ENCODE measurements at regions not wholly inside any gene's neighbourhood (a gene's known extent, or its start where the extent isn't known, plus 50 kb on each side); places are given as distances from the start of the nearest gene placed in this dataset.

DNA sequence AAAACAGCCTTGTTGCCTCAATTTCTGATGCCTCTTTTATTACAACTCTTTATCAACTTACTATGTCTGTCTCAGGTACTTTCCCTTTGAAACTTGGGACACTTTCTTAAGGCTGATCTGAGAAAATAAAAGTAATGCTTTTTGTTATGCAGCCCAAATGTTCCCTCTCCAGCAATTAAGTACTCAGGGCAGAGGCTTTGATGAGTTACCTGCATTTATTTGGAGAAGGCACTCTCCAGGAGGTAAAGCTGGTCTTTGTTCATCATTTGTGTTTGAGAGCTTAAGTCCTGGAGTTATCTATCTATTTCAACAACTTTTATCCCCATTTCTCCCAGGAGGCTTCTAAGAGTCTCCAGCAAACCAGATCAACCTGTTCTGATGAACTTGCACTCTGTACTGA, 259.2 kb downstream of the ASXL3 start:
- no peak for TF ChIP-seq SUZ12 (IDR thresholded peaks at IDR 0.05; ENCODE audit: extremely low read depth, insufficient read depth, insufficient read length)
- no peak for TF ChIP-seq YY1 (IDR thresholded peaks at IDR 0.05; ENCODE audit: insufficient read depth, insufficient read length)
- TF ChIP-seq ZNF274 (IDR thresholded peaks at IDR 0.05; ENCODE audit: low read depth, low read length), result no peak
- no peaks in the 10 kb centered on the region for H3K36me3 ChIP-seq (ENCODE audit: insufficient read depth, insufficient read length, low read length)
- no peaks in the 10 kb centered on the region for H3K9me3 ChIP-seq (ENCODE audit: insufficient read depth, low read length)
- DNase-seq (ENCODE audit: low read depth, low spot score), result no peak
- H3K4me1 ChIP-seq (ENCODE audit: insufficient read depth, insufficient read length), result peaks cover 2% of the 10 kb centered on the region
- H3K9ac ChIP-seq (ENCODE audit: insufficient read length, low read depth), result no peak overlapping the region
- no peak overlapping the region for H3K4me3 ChIP-seq (ENCODE audit: insufficient read length, low read depth)
- H3K27me3 ChIP-seq (ENCODE audit: insufficient read depth, insufficient read length), result no peaks in the 10 kb centered on the region

DNA sequence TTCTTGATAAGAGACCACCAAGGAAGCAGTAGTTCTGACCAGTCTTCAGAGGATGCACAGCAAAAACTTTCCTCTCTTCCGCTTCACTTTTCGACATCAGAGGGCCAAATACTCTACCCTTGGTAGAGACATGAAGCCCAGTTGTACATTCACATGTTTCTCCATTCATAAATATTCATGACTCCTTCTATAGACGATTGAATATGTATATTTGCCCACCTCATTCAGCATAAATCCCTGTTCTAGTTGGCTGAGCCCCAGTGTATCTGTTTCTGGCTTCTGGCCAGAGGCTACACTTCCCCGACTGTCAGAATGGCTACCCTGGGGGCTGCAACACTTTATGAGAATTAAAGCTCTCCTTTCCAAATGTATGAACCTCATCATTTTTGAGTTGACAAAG, 258.5 kb downstream of the ASXL3 start:
- no peaks in the 10 kb centered on the region for H3K27me3 ChIP-seq (ENCODE audit: insufficient read depth, insufficient read length)
- H3K9me3 ChIP-seq (ENCODE audit: insufficient read depth, low read length), result no peaks in the 10 kb centered on the region
- no peak for DNase-seq (ENCODE audit: low read depth, low spot score)
- no peak overlapping the region for H3K4me3 ChIP-seq (ENCODE audit: insufficient read length, low read depth)
- no peak for TF ChIP-seq ZNF274 (IDR thresholded peaks at IDR 0.05; ENCODE audit: low read depth, low read length)
- TF ChIP-seq YY1 (IDR thresholded peaks at IDR 0.05; ENCODE audit: insufficient read depth, insufficient read length), result no peak
- TF ChIP-seq SUZ12 (IDR thresholded peaks at IDR 0.05; ENCODE audit: extremely low read depth, insufficient read depth, insufficient read length), result no peak
- H3K4me1 ChIP-seq (ENCODE audit: insufficient read depth, insufficient read length), result peaks cover 2% of the 10 kb centered on the region
- H3K36me3 ChIP-seq (ENCODE audit: insufficient read depth, insufficient read length, low read length), result no peaks in the 10 kb centered on the region
- no peak overlapping the region for H3K9ac ChIP-seq (ENCODE audit: insufficient read length, low read depth)

DNA sequence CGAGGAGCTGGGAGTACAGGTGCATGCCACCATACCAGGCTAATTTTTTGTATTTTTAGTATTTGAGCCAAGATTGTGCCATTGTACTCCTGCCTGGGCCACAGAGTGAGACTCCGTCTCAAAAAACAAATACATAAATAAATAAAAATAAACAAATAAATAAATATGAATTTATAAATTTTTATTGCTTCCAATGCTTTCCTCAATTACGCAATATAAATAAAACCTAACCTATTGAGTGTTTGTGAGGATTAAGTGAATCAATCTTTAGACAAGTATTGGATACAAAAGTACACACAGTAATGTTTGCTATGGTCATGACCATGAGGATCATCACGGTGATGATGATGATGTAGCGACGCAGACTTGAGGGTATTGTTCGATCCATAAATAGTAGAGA, 257.4 kb downstream of the ASXL3 start:
- Histone ChIP-seq H3K9ac (ENCODE audit: insufficient read length, low read depth) (no peak overlapping the region), H3K27me3 (ENCODE audit: insufficient read depth, insufficient read length) (no peaks in the 10 kb centered on the region), H3K36me3 (ENCODE audit: insufficient read depth, insufficient read length, low read length) (no peaks in the 10 kb centered on the region), H3K9me3 (ENCODE audit: insufficient read depth, low read length) (no peaks in the 10 kb centered on the region), H3K4me3 (ENCODE audit: insufficient read length, low read depth) (no peak overlapping the region), H3K4me1 (ENCODE audit: insufficient read depth, insufficient read length) (no peaks in the 10 kb centered on the region)
- DNase-seq (ENCODE audit: low read depth, low spot score), result no peak
- TF ChIP-seq SUZ12 (IDR thresholded peaks at IDR 0.05; ENCODE audit: extremely low read depth, insufficient read depth, insufficient read length) (no peak), YY1 (IDR thresholded peaks at IDR 0.05; ENCODE audit: insufficient read depth, insufficient read length) (no peak), ZNF274 (IDR thresholded peaks at IDR 0.05; ENCODE audit: low read depth, low read length) (no peak)

DNA sequence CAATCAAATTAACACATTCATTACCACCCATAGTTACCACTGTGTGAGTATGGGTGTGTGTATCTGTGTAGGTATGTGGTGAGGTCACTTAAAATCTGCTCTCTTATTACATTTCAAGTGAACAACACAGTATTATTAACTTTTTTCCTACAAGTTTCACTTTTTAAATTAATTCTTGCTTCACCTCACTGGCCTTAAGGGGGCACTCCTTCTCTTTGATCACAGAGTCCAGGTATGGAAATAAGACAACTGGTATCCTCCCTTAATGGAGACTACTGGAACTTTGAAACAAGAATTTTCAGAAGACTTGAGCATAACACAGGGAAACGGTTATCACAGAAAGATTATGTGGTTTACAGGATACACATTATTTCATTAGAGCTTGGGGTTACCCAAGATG, 255.8 kb downstream of the ASXL3 start:
- Histone ChIP-seq H3K4me1 (ENCODE audit: insufficient read depth, insufficient read length) (no peaks in the 10 kb centered on the region), H3K27me3 (ENCODE audit: insufficient read depth, insufficient read length) (no peaks in the 10 kb centered on the region), H3K9ac (ENCODE audit: insufficient read length, low read depth) (no peak overlapping the region), H3K36me3 (ENCODE audit: insufficient read depth, insufficient read length, low read length) (no peaks in the 10 kb centered on the region), H3K9me3 (ENCODE audit: insufficient read depth, low read length) (no peaks in the 10 kb centered on the region), H3K4me3 (ENCODE audit: insufficient read length, low read depth) (no peak overlapping the region)
- TF ChIP-seq SUZ12 (IDR thresholded peaks at IDR 0.05; ENCODE audit: extremely low read depth, insufficient read depth, insufficient read length), result no peak
- TF ChIP-seq YY1 (IDR thresholded peaks at IDR 0.05; ENCODE audit: insufficient read depth, insufficient read length), result no peak
- TF ChIP-seq ZNF274 (IDR thresholded peaks at IDR 0.05; ENCODE audit: low read depth, low read length), result no peak
- DNase-seq (ENCODE audit: low read depth, low spot score), result no peak

DNA sequence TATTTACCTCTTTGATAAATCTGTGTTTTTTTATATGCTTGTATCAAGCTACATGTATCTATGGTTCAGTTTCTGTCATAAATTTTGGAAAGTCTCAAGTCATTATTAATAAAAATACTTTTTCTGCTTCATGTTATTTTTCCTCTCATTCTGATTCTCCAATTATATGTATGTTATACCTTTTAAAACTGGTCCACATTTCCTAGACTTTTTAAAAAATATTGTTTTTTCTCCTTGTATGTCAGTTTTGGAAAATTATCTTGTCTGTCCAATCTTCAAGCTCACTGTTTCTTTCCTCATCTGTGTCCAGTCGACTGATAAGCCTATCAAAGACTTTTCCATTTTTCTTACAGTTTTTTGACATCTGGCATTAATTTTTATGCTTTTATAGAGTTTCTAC, 253.4 kb downstream of the ASXL3 start:
- no peaks in the 10 kb centered on the region for H3K27me3 ChIP-seq (ENCODE audit: insufficient read depth, insufficient read length)
- no peak overlapping the region for H3K9ac ChIP-seq (ENCODE audit: insufficient read length, low read depth)
- DNase-seq (ENCODE audit: low read depth, low spot score), result no peak
- H3K4me3 ChIP-seq (ENCODE audit: insufficient read length, low read depth), result no peak overlapping the region
- H3K4me1 ChIP-seq (ENCODE audit: insufficient read depth, insufficient read length), result no peaks in the 10 kb centered on the region
- H3K36me3 ChIP-seq (ENCODE audit: insufficient read depth, insufficient read length, low read length), result no peaks in the 10 kb centered on the region
- TF ChIP-seq ZNF274 (IDR thresholded peaks at IDR 0.05; ENCODE audit: low read depth, low read length) (no peak), SUZ12 (IDR thresholded peaks at IDR 0.05; ENCODE audit: extremely low read depth, insufficient read depth, insufficient read length) (no peak), YY1 (IDR thresholded peaks at IDR 0.05; ENCODE audit: insufficient read depth, insufficient read length) (no peak)
- no peaks in the 10 kb centered on the region for H3K9me3 ChIP-seq (ENCODE audit: insufficient read depth, low read length)

DNA sequence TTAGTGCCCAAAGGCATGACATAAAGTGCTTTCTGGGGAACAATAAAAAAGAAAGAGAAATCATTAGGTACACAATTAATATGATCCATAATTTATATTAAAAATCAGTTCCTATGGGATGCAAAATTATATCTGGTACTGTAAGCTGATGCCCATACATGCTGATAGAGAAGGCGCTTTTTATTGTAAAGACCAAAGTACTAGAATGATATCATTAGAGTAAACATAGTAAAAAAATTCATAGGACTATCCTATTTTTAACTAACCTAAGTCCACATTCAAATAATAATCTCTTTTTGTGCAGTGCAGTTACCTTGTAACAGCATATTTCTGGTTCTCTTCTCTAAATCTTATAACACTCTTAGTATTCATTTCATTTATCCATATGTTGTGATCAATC, 252.2 kb downstream of the ASXL3 start:
- Histone ChIP-seq H3K4me3 (ENCODE audit: insufficient read length, low read depth) (no peak overlapping the region), H3K9ac (ENCODE audit: insufficient read length, low read depth) (no peak overlapping the region), H3K9me3 (ENCODE audit: insufficient read depth, low read length) (no peaks in the 10 kb centered on the region), H3K27me3 (ENCODE audit: insufficient read depth, insufficient read length) (no peaks in the 10 kb centered on the region), H3K4me1 (ENCODE audit: insufficient read depth, insufficient read length) (no peaks in the 10 kb centered on the region), H3K36me3 (ENCODE audit: insufficient read depth, insufficient read length, low read length) (no peaks in the 10 kb centered on the region)
- DNase-seq (ENCODE audit: low read depth, low spot score), result no peak
- TF ChIP-seq YY1 (IDR thresholded peaks at IDR 0.05; ENCODE audit: insufficient read depth, insufficient read length) (no peak), ZNF274 (IDR thresholded peaks at IDR 0.05; ENCODE audit: low read depth, low read length) (no peak)

DNA sequence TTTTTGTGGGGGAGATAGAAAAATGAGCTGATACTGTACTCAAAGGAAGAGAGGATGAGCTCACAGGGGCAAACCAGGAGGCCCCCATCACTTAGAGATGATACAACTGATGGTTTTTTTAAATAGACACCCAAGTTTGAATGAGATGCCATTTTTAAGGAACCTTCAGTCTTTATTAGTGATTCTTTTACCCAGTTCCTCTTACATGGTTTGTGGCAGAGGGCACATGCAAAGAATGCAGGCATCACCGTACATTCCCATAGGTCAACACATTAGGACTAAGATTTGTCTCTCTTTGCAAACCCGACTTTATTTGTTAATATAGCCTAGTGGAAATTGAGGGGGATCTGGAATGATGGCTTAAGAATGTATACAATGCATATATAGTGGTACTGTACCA, 250.9 kb downstream of the ASXL3 start:
- H3K4me3 ChIP-seq (ENCODE audit: insufficient read length, low read depth), result no peak overlapping the region
- no peaks in the 10 kb centered on the region for H3K4me1 ChIP-seq (ENCODE audit: insufficient read depth, insufficient read length)
- no peaks in the 10 kb centered on the region for H3K36me3 ChIP-seq (ENCODE audit: insufficient read depth, insufficient read length, low read length)
- no peak for TF ChIP-seq ZNF274 (IDR thresholded peaks at IDR 0.05; ENCODE audit: low read depth, low read length)
- TF ChIP-seq SUZ12 (IDR thresholded peaks at IDR 0.05; ENCODE audit: extremely low read depth, insufficient read depth, insufficient read length), result no peak
- no peak for TF ChIP-seq YY1 (IDR thresholded peaks at IDR 0.05; ENCODE audit: insufficient read depth, insufficient read length)
- no peaks in the 10 kb centered on the region for H3K9me3 ChIP-seq (ENCODE audit: insufficient read depth, low read length)
- no peak overlapping the region for H3K9ac ChIP-seq (ENCODE audit: insufficient read length, low read depth)
- DNase-seq (ENCODE audit: low read depth, low spot score), result no peak
- no peaks in the 10 kb centered on the region for H3K27me3 ChIP-seq (ENCODE audit: insufficient read depth, insufficient read length)

DNA sequence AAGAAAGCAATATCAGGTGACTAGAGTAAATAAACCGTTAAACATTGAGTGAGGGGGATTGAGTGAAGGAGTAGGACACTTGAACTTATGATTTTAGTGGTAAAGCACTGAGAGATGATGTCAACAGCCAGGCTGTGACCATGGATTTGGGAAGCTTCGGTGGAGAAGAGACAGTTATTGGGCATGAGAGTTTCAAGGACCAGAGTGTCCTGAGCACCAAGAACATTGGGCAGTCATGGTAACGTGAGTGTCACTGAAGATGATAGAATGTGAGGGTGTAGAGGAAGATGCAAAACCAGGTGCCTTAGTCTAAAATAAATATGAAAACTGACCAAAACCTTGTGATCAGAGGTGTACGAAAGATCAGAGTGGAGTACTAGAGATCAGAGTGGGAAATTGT, 248.1 kb downstream of the ASXL3 start:
- no peak overlapping the region for H3K4me3 ChIP-seq (ENCODE audit: insufficient read length, low read depth)
- H3K9me3 ChIP-seq (ENCODE audit: insufficient read depth, low read length), result no peaks in the 10 kb centered on the region
- DNase-seq (ENCODE audit: low read depth, low spot score), result no peak
- H3K27me3 ChIP-seq (ENCODE audit: insufficient read depth, insufficient read length), result no peaks in the 10 kb centered on the region
- no peaks in the 10 kb centered on the region for H3K36me3 ChIP-seq (ENCODE audit: insufficient read depth, insufficient read length, low read length)
- no peaks in the 10 kb centered on the region for H3K4me1 ChIP-seq (ENCODE audit: insufficient read depth, insufficient read length)
- TF ChIP-seq YY1 (IDR thresholded peaks at IDR 0.05; ENCODE audit: insufficient read depth, insufficient read length) (no peak), ZNF274 (IDR thresholded peaks at IDR 0.05; ENCODE audit: low read depth, low read length) (no peak), SUZ12 (IDR thresholded peaks at IDR 0.05; ENCODE audit: extremely low read depth, insufficient read depth, insufficient read length) (no peak)
- H3K9ac ChIP-seq (ENCODE audit: insufficient read length, low read depth), result no peak overlapping the region

Measured in NT2/D1 (cell line).